ENCODE measurements at regions not wholly inside any gene's neighbourhood (a gene's known extent, or its start where the extent isn't known, plus 50 kb on each side); places are given as distances from the start of the nearest gene placed in this dataset.

GRCh38 chr10:120975868-120976225, 124.7 kb downstream of the WDR11 start:
- peaks cover 38% of the 10 kb centered on the region for H3K4me1 Mint-ChIP-seq
- TF ChIP-seq, protein P1, sequence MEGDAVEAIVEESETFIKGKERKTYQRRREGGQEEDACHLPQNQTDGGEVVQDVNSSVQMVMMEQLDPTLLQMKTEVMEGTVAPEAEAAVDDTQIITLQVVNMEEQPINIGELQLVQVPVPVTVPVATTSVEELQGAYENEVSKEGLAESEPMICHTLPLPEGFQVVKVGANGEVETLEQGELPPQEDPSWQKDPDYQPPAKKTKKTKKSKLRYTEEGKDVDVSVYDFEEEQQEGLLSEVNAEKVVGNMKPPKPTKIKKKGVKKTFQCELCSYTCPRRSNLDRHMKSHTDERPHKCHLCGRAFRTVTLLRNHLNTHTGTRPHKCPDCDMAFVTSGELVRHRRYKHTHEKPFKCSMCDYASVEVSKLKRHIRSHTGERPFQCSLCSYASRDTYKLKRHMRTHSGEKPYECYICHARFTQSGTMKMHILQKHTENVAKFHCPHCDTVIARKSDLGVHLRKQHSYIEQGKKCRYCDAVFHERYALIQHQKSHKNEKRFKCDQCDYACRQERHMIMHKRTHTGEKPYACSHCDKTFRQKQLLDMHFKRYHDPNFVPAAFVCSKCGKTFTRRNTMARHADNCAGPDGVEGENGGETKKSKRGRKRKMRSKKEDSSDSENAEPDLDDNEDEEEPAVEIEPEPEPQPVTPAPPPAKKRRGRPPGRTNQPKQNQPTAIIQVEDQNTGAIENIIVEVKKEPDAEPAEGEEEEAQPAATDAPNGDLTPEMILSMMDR (IDR thresholded peaks at IDR 0.05; ENCODE audit: unreplicated experiment in 3 of 3), result no peak
- no peak overlapping the region for H3K4me3 Mint-ChIP-seq
- peaks cover 41% of the 10 kb centered on the region for H3K27me3 Mint-ChIP-seq (ENCODE audit: low read depth)
- H3K9me3 Mint-ChIP-seq, result peaks cover 37% of the 10 kb centered on the region
- H3K27ac Mint-ChIP-seq, result peak overlapping the region in 2 of 3 experiments; percentile 51 to 96
- H3K36me3 Mint-ChIP-seq (ENCODE audit: low read depth), result peaks cover 33% of the 10 kb centered on the region

DNA sequence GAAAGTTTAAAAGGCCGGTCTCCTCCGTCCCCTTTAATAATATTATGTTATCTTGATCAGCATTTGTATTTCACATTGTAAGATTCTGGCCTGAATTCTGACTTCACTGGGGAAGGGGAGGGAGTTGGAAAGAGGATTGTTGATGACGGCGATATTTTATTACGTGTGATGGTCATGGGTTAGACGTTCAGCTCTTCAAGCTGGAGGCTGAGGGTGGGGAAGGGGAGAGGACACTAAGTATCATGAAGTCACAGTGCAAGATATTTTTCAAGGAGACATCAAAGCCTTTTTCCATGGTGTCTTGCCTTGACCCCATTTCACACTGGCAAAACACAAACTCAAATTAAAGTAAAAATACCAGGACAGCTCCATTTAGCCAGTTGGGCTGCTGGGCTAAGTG, 126.7 kb downstream of the WDR11 start:
- H3K36me3 Mint-ChIP-seq (ENCODE audit: low read depth), result peaks cover 33% of the 10 kb centered on the region
- H3K9me3 Mint-ChIP-seq, result peaks cover 37% of the 10 kb centered on the region
- H3K27me3 Mint-ChIP-seq (ENCODE audit: low read depth), result peaks cover 55% of the 10 kb centered on the region
- peak overlapping the region; percentile 82 to 96 (median 84) for H3K27ac Mint-ChIP-seq
- TF ChIP-seq, protein P1 (IDR thresholded peaks at IDR 0.05; ENCODE audit: unreplicated experiment in 3 of 3), result no peak
- peaks cover 43% of the 10 kb centered on the region for H3K4me1 Mint-ChIP-seq
- peak overlapping the region; percentile 13 to 35 (median 17) for H3K4me3 Mint-ChIP-seq

- H3K27me3 Mint-ChIP-seq (ENCODE audit: low read depth), result peaks cover 52% of the 10 kb centered on the region
- peaks cover 34% of the 10 kb centered on the region for H3K9me3 Mint-ChIP-seq
- H3K4me1 Mint-ChIP-seq, result peaks cover 43% of the 10 kb centered on the region
- peak overlapping the region; percentile 82 to 96 (median 91) for H3K27ac Mint-ChIP-seq
- peak overlapping the region; percentile 77 to 83 (median 83) for H3K4me3 Mint-ChIP-seq
- TF ChIP-seq, protein P1 (IDR thresholded peaks at IDR 0.05; ENCODE audit: unreplicated experiment in 3 of 3), result no peak
- H3K36me3 Mint-ChIP-seq (ENCODE audit: low read depth), result peaks cover 30% of the 10 kb centered on the region
These were observed 127.6 kb downstream of the WDR11 start for GRCh38 chr10:120978589-120979252.

GRCh38 chr10:120979435-120980278, 128.5 kb downstream of the WDR11 start:
- TF ChIP-seq, protein P1 (IDR thresholded peaks at IDR 0.05; ENCODE audit: unreplicated experiment in 3 of 3), result no peak
- Mint-ChIP-seq H3K4me1 (peaks cover 43% of the 10 kb centered on the region), H3K4me3 (peak overlapping the region; percentile 77 to 83 (median 83)), H3K27me3 (ENCODE audit: low read depth) (peaks cover 54% of the 10 kb centered on the region), H3K9me3 (peaks cover 24% of the 10 kb centered on the region), H3K27ac (peak overlapping the region; percentile 82 to 96 (median 91)), H3K36me3 (ENCODE audit: low read depth) (peaks cover 20% of the 10 kb centered on the region)

DNA sequence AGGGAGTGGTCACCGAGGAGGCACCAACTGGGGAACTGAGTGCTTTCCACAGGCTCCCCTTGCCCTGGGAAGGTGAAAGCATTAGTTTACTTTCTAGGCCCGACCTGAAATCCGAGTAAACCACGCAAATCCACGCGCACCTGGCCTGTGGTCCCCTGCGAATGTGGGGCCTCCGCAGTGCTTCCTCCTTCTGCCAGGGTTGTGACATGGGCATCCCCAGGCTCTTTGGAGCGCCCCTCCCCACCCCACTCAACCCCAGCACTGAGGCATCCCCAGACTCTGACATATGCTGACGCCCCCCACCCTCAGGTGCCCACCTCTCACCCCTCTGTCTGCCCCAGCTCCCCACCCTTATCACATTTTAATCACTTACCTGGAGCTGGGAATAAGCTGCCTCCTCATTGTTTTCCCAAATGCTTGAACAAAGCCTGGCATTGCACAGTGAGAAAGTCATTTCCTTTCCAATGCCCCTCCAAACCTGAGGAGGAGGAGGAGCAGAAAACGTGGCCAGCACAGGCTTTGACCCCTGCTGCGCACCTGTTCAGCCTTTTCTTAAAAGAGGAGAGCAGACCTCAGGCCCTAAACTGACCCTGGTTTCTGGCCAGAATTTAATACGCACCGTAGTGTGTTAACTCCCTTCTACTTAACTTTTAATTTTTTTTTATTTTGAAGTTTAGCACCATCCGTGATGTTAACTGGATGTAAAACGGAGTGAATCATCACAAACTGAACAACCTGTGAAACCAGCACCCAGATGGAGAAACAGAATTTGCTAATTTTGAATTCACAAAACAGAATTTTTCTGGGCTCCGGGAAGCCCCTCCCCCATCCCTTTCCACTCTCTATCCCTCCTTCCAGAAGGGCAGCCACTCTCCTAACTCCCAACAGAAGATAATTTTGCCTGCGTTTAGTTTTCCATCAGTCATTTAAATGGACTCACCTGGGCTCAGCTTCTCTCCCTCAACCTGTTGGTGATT, 129.4 kb downstream of the WDR11 start:
- Mint-ChIP-seq H3K4me3 (peak overlapping the region; percentile 53 to 77 (median 62)), H3K27ac (peak overlapping the region; percentile 82 to 96 (median 91)), H3K27me3 (ENCODE audit: low read depth) (peaks cover 58% of the 10 kb centered on the region), H3K4me1 (peaks cover 43% of the 10 kb centered on the region), H3K9me3 (peaks cover 23% of the 10 kb centered on the region), H3K36me3 (ENCODE audit: low read depth) (peaks cover 21% of the 10 kb centered on the region)
- TF ChIP-seq, protein P1 (IDR thresholded peaks at IDR 0.05; ENCODE audit: unreplicated experiment in 3 of 3), result no peak

All from nephron (organoid).